Endothelial cell (in vitro differentiated cells): ENCODE measurements at regions not wholly inside any gene's neighbourhood (a gene's known extent, or its start where the extent isn't known, plus 50 kb on each side); places are given as distances from the start of the nearest gene placed in this dataset.

Experiments used
- DNase-seq: peaks from one replicate; pipeline ENCODE4 v3.0.0; 2021; ENCODE audit warnings: low spot score
- H3K27ac Mint-ChIP-seq: one replicate; pipeline ENCODE4 v1.8.0; 2021; ENCODE audit warnings: mixed read lengths, inconsistent platforms; ENCODE audit not compliant: unreplicated experiment
- H3K27me3 Mint-ChIP-seq: one replicate; pipeline ENCODE4 v1.8.0; 2021; ENCODE audit warnings: mild to moderate bottlenecking, moderate library complexity, mixed read lengths, inconsistent platforms; ENCODE audit not compliant: unreplicated experiment
- H3K36me3 Mint-ChIP-seq: one replicate; pipeline ENCODE4 v1.8.0; 2021; ENCODE audit warnings: mild to moderate bottlenecking, low read depth, mixed read lengths, inconsistent platforms; ENCODE audit not compliant: unreplicated experiment
- H3K4me1 Mint-ChIP-seq: one replicate; pipeline ENCODE4 v1.8.0; 2021; ENCODE audit warnings: mild to moderate bottlenecking, mixed read lengths, inconsistent platforms; ENCODE audit not compliant: unreplicated experiment
- H3K4me3 Mint-ChIP-seq: one replicate; pipeline ENCODE4 v1.8.0; 2021; ENCODE audit warnings: mild to moderate bottlenecking, mixed read lengths, inconsistent platforms; ENCODE audit not compliant: unreplicated experiment
- H3K9me3 Mint-ChIP-seq: one replicate; pipeline ENCODE4 v1.8.0; 2021; ENCODE audit warnings: mixed read lengths, inconsistent platforms; ENCODE audit not compliant: unreplicated experiment
- CTCF ChIP-seq: fragments of 200-600 bp; sonication (generic); IDR thresholded peaks from one replicate; pipeline ENCODE4 v1.5.0; 2021; ENCODE audit warnings: antibody characterized with exemption; ENCODE audit not compliant: unreplicated experiment

- Mint-ChIP-seq H3K27ac (no peak overlapping the region), H3K27me3 (no peaks in the 10 kb centered on the region), H3K9me3 (no peaks in the 10 kb centered on the region), H3K4me3 (no peak overlapping the region), H3K4me1 (peaks cover 2% of the 10 kb centered on the region), H3K36me3 (peaks cover 4% of the 10 kb centered on the region)
- TF ChIP-seq CTCF, result no peak
- no peak for DNase-seq
Observed at GRCh38 chr17:36837195-36837938, 99.9 kb upstream of the LHX1 start.

GRCh38 chr17:36837939-36838272 is 99.4 kb upstream of the LHX1 start:
- Mint-ChIP-seq H3K36me3 (peaks cover 4% of the 10 kb centered on the region), H3K4me3 (no peak overlapping the region), H3K27me3 (no peaks in the 10 kb centered on the region), H3K4me1 (peaks cover 2% of the 10 kb centered on the region), H3K9me3 (no peaks in the 10 kb centered on the region), H3K27ac (no peak overlapping the region)
- TF ChIP-seq CTCF, result no peak
- DNase-seq, result no peak

- peaks cover 4% of the 10 kb centered on the region for H3K36me3 Mint-ChIP-seq
- no peaks in the 10 kb centered on the region for H3K27me3 Mint-ChIP-seq
- no peak for TF ChIP-seq CTCF
- H3K27ac Mint-ChIP-seq, result no peak overlapping the region
- H3K9me3 Mint-ChIP-seq, result no peaks in the 10 kb centered on the region
- H3K4me3 Mint-ChIP-seq, result no peak overlapping the region
- no peak for DNase-seq
- peaks cover 2% of the 10 kb centered on the region for H3K4me1 Mint-ChIP-seq
Observed at GRCh38 chr17:36839256-36839655, 98.0 kb upstream of the LHX1 start.

GRCh38 chr17:36840796-36841195 is 96.5 kb upstream of the LHX1 start:
- Mint-ChIP-seq H3K27ac (no peak overlapping the region), H3K36me3 (peaks cover 8% of the 10 kb centered on the region), H3K27me3 (peaks cover 8% of the 10 kb centered on the region), H3K4me3 (no peak overlapping the region), H3K9me3 (no peaks in the 10 kb centered on the region), H3K4me1 (peaks cover 10% of the 10 kb centered on the region)
- TF ChIP-seq CTCF, result no peak
- no peak for DNase-seq

GRCh38 chr17:36842231-36842819 is 95.0 kb upstream of the LHX1 start:
- no peak overlapping the region for H3K4me3 Mint-ChIP-seq
- no peak for TF ChIP-seq CTCF
- peaks cover 24% of the 10 kb centered on the region for H3K4me1 Mint-ChIP-seq
- peaks cover 12% of the 10 kb centered on the region for H3K27me3 Mint-ChIP-seq
- DNase-seq, result no peak
- no peaks in the 10 kb centered on the region for H3K9me3 Mint-ChIP-seq
- H3K27ac Mint-ChIP-seq, result no peak overlapping the region
- peaks cover 8% of the 10 kb centered on the region for H3K36me3 Mint-ChIP-seq
